ENCODE measurements at regions not wholly inside any gene's neighbourhood (a gene's known extent, or its start where the extent isn't known, plus 50 kb on each side); places are given as distances from the start of the nearest gene placed in this dataset.
A peak's percentile ranks its signal among the peaks of the same experiment; 100 is the strongest.

- no peak for DNase-seq
- TF ChIP-seq, protein P1, sequence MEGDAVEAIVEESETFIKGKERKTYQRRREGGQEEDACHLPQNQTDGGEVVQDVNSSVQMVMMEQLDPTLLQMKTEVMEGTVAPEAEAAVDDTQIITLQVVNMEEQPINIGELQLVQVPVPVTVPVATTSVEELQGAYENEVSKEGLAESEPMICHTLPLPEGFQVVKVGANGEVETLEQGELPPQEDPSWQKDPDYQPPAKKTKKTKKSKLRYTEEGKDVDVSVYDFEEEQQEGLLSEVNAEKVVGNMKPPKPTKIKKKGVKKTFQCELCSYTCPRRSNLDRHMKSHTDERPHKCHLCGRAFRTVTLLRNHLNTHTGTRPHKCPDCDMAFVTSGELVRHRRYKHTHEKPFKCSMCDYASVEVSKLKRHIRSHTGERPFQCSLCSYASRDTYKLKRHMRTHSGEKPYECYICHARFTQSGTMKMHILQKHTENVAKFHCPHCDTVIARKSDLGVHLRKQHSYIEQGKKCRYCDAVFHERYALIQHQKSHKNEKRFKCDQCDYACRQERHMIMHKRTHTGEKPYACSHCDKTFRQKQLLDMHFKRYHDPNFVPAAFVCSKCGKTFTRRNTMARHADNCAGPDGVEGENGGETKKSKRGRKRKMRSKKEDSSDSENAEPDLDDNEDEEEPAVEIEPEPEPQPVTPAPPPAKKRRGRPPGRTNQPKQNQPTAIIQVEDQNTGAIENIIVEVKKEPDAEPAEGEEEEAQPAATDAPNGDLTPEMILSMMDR (IDR thresholded peaks at IDR 0.05) = no peak
- no peak for TF ChIP-seq POLR2A (IDR thresholded peaks at IDR 0.05)
- intact Hi-C loops (cut with DNase I; ENCODE audit: low total_unique reads) = no loop called here
These were observed 56.2 kb upstream of the PPP2R2D start for GRCh38 chr10:131844529-131845084.

GRCh38 chr10:131845505-131846239 lies 55.1 kb upstream of the PPP2R2D start:
- no peak for DNase-seq

More at GRCh38 chr10:131844529-131845084, 56.2 kb upstream of the PPP2R2D start:
- H3K27me3 ChIP-seq = no peaks in the 10 kb centered on the region
- H3K27ac ChIP-seq = no peak overlapping the region
- H3K4me3 ChIP-seq = no peak overlapping the region
- no peaks in the 10 kb centered on the region for H3K9me3 ChIP-seq
- no peaks in the 10 kb centered on the region for H3K36me3 ChIP-seq
- no peaks in the 10 kb centered on the region for H3K4me1 ChIP-seq

DNA sequence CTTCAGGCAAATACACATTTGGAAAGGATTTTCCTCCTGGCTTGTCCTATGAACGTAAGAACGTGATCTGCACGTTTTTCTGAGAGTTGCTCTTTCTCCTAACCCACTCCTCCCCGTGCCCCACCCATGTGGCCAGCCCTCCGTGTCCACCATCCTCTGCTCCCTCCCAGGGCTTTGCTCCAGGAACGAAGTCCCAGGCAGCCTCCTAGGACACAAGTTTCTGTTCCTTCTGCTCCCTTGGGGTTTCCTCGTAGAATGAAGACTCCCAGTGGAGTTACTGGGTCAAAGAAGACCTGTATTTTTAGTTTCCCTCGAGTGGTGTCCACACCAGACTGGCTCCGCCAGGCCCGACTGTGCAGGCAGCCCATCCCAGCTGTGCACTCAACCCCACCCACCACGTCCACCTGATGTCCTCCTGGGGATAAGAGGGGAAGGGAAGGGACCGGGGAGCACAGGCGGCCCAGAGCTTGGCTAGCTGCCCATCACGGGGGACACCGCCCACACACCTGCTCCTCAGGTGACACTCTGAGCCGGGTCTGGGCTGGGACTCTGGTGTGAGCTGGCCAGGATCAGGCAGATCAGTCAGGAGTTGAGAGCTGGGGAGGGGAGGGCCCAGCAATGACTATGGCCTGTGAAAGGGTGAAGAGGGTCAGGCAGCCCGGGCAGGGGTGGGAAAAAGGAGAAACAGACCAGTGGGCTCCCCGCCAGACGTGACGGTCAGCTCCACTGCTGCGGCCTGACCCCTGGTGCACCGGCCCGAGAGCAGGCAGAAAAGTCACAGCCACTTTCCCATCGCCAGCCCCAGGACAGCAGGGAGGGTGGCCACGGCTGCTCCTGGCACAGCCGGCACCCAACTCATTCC lies 54.3 kb upstream of the PPP2R2D start:
- Histone ChIP-seq H3K36me3 (no peaks in the 10 kb centered on the region), H3K27ac (no peak overlapping the region), H3K4me3 (no peak overlapping the region), H3K27me3 (no peaks in the 10 kb centered on the region), H3K9me3 (no peaks in the 10 kb centered on the region), H3K4me1 (no peaks in the 10 kb centered on the region)
- TF ChIP-seq, protein P1 (IDR thresholded peaks at IDR 0.05) = no peak
- TF ChIP-seq POLR2A (IDR thresholded peaks at IDR 0.05) = no peak
- intact Hi-C loops (cut with DNase I; ENCODE audit: low total_unique reads) = no loop called here
- DNase-seq = peak in 1 of 2 donors; percentile 7

More at GRCh38 chr10:131845505-131846239, 55.1 kb upstream of the PPP2R2D start:
- Histone ChIP-seq H3K36me3 (no peaks in the 10 kb centered on the region), H3K27me3 (no peaks in the 10 kb centered on the region), H3K27ac (no peak overlapping the region), H3K4me3 (no peak overlapping the region), H3K4me1 (no peaks in the 10 kb centered on the region), H3K9me3 (no peaks in the 10 kb centered on the region)
- TF ChIP-seq, protein P1 (IDR thresholded peaks at IDR 0.05) = no peak
- TF ChIP-seq POLR2A (IDR thresholded peaks at IDR 0.05) = no peak
- intact Hi-C loops (cut with DNase I; ENCODE audit: low total_unique reads) = no loop called here

DNA sequence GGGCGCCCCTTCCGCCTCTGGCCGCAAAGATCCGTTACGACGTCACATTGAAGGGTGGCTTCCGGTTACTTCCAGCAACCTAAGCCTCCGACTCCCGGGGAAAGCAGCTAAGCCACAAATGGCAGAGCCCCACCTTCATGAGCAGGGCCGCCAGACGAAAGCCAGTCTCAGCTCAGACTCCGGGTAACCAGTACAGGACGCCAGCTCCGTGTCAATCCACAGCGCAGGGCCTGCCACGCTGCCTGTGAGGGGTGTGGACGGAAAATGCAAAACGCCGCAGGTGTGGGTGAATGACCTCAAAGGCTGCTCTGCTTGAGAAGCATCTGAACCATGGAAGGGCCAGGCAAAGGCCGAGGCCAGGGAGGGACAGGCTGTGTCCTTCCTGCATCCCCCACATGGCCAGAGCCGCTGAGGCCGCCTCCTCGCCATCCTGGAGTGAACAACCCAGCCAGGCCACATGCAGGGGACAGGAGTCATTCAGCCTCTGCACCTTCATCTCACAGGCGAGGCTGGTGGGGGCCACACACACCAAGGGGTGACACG lies 53.5 kb upstream of the PPP2R2D start:
- H3K27me3 ChIP-seq = no peaks in the 10 kb centered on the region
- H3K36me3 ChIP-seq = no peaks in the 10 kb centered on the region
- peak in 1 of 2 donors; percentile 6 for DNase-seq
- intact Hi-C loops (cut with DNase I; ENCODE audit: low total_unique reads) = no loop called here
- no peak for TF ChIP-seq POLR2A (IDR thresholded peaks at IDR 0.05)
- TF ChIP-seq, protein P1 (IDR thresholded peaks at IDR 0.05) = no peak
- no peaks in the 10 kb centered on the region for H3K4me1 ChIP-seq
- no peak overlapping the region for H3K4me3 ChIP-seq
- no peaks in the 10 kb centered on the region for H3K9me3 ChIP-seq
- H3K27ac ChIP-seq = no peak overlapping the region

Data from uterus (tissue), 3 donors.